ENCODE measurements at regions not wholly inside any gene's neighbourhood (a gene's known extent, or its start where the extent isn't known, plus 50 kb on each side); places are given as distances from the start of the nearest gene placed in this dataset.
"Not testable (repeated sequence)": the region's sequence is repeated elsewhere in the genome, so short reads cannot be mapped to it uniquely, and the experiment has no call there.

DNA sequence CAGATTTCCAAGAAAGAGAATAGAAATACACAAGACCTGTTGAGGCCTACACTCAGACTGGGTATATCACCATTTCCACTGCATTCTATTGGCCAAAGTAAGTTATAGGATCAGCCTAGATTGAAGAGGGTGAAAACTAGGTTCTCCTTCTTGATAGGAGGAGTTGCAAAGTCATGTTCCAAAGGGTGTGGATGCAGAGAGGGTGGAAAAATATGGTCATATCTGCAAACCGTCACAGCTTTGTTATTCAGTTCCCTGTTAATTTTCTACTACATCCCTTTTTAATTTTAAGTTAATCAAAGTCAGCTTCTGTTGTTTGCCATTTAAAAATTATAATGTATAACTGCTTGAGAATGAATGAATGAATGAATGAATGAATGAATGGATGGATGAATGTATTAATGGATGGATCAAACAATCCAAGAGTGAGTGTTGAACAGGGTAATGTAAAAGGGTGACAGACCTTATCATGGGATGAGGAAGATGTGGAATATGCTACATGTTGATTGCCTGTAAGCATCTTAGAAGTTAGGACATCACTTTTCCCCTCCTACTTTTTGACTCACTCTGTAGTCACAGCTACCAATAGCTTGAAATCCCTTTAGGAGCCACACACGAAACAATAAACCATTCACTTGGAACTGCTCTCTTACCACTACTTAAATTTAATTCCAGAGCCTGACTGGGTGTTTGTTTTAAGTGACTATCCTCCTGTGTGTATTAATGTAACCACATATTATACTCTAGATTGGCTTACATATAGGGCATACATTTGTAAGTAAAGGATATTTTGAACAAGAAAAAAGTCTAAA lies 121.5 kb downstream of the CCDC34 start:
- no peak for DNase-seq

DNA sequence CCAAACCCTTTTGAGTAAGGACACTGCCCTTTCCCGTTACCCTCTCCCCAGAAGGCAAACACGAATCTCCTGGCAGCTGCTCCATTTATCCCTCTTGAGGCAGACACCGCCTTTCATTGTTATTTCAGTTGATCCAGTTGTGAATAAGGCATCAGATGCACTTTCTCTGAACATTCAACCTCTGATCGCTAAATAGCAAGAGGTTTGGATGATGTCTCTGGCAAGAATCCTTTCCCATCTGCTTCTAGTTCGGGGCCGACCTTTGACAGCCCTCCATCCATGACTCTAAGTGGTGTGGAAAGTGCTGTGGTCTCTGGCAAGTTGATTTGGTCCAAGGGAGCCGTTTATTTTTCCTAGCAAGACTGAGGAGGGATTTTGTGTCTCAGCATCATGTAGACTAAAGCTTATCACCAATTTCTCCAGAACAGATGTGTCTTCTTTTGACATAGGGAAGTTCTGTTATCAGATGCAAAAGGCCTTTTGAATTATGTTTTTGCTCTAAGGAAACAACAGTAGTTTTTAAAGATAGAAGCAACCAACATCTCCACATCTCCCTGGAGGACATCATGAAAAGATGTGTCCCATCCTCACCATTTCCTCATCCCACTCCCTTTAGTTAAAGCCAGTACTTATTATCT lies 123.6 kb downstream of the CCDC34 start:
- no peak for DNase-seq

DNA sequence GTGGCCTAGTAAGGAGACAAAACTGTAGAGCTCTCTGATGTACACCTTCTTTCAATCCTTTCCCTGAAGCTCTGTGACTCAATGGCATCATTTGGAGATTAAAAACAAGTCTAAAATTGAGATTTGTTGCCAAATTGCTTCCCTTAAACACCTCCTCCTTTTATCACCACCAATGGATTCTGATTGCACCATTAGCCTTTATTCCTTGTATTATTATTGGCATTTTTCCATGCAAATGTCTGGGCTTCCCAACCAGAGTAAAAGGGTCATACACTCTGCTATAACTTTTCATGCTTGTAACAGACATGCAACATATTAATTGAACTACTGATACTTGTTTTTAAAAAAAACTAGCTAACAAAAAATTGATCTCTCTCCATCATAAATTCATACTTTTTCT lies 124.2 kb downstream of the CCDC34 start:
- DNase-seq = no peak

DNA sequence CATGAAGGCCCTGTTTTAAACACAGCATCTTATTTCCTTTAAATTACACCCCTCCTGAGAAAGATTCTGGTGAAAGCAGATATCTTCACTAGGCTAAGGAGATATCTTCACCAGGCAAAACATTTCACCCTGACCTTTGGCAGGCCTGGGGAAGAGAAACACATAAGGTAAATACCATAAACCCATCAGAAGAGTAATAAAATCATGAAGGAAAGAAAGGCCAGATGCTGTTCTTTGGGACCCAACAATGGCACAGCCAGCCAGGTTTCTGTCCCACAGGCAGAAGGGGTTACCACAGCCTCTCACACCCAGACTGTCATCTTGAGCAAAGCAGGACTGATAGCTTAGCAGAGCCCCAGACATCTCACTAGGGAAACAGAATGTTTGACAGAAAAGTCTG lies 125.4 kb downstream of the CCDC34 start:
- no peak for DNase-seq

DNA sequence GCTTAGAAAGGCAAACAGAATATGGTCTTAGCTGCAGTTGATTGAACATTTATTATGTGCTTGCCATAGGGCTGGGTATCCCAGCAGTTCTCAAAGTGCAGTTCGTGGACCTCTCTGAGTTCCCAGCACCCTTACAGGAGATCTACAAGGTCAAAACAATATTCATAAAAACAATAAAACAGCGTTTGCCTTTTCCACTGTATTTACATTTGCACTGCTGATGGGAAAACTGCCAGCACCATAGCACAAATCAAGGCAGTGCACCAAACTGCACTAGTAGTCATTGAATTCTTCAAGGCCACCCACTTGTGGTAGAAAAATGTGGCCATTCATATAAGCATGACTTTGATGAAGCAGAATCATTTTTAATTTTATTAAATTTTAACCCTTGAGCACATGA lies 128.1 kb downstream of the CCDC34 start:
- no peak for DNase-seq

DNA sequence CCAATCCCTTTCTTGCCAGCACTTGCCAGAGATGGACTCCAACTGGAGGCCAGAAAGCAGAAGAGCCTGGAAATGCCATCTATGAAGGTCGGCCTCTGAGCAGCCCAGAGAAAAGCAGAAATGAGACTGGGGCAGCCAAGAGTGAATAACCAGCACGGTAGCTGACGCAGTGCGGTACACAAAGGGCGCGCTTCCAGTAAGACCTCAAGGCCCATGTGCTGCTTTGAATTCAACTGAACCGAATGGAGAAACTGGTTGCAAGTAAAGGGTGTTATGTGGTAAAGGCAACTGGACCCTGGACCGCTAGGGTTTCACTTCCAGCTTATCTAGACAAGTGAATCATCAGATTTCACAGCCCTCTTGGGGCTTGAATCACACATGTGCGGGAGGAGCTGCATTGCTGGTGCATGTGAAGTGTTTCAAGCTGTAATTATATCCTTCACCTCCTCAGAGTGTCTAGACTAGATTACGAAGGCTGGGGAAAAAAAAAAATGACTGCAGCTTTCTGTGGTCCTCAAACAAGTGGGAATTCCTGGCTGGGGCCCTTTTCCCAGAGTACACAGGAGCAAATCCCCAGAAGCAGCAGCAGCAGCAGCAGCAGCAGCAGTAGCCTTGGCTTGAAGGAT lies 128.9 kb downstream of the CCDC34 start:
- no peak for DNase-seq

DNA sequence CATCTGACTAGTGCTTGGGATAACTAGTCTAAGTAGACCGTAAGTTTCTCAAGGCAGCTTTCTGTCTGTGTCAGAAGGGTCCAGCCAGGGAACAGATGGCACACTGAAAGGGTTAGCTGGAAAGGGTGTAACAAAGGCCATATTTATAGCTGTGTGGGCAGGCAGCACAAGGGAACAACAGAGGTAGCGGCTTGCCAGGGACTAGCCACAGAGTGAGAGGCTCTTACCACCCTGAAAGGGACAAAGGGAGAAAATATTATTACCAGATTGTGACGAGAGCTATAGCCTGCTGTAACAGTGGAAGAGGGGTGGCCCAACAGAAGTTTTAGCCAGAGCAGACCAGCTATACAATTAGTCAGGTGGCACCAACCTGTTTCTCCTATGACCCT lies 129.4 kb downstream of the CCDC34 start:
- no peak for DNase-seq

DNA sequence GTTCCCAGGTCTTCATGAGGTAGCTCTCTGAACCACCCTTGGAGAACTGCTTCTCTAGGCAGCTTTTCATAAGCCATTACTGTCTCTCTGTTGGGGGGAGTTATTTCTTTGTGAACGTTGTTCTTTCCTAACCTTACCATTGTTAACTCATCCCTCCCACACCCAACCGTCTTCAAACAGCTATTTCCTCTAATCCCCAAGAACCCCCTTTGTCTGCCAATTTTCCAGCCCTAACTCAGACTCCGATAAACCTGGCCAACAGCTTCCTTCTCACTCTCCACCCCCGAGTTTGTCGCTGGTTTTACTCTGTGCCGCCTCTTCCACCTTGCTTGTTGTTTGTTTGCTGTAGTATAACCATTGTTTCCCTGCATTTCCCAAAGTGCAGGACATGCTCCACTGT lies 131.5 kb downstream of the CCDC34 start:
- no peak for DNase-seq

DNA sequence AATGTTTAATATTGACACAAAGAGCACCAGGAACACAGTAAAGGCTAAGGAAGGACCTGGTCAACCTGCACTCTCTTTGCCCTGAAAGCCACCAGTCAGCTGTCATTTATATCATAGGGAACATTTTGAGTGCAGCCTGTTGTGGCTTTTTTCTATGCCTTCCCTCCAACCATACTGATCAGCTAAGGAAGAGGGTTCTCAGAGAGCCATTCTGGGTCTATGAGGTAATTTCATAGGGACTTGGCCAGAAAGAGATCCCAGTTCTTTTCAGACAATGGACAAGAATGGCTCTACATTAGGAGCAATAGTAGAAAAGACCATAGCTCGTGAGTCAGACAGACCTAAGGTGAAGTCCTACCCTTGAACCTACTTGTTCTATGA lies 132.8 kb downstream of the CCDC34 start:
- DNase-seq = no peak

DNA sequence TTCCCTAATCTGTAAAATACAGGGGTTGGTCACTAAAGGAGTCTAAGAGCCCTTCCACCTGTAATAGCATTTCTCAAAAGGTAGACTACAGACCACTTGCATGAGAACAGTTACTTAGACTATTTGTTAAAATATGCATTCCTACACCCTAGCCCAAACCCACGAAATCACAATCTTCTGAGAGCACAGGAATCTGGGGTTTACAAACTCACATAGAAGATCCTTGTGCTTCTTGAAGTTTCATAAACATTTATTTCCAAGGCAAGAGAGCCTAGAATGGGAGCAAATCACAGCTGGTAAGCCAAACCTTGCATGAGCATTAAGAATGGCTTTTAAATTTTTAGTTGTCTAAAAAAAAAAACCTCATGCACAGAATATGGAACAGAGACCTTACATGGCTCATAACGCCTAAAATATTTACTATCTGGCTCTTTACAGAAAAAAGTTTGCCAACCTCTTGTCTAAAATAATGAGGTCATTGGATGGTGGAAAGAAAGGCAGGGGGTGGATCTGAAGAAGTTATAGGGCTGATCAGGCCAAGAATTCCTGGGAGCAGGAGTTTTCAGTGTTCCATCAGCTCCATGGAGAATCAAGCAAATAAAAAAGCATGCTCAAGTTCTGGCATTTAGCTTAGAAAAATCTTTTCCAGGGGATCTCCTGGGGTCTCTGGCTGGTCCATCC lies 133.4 kb downstream of the CCDC34 start:
- DNase-seq = no peak

DNA sequence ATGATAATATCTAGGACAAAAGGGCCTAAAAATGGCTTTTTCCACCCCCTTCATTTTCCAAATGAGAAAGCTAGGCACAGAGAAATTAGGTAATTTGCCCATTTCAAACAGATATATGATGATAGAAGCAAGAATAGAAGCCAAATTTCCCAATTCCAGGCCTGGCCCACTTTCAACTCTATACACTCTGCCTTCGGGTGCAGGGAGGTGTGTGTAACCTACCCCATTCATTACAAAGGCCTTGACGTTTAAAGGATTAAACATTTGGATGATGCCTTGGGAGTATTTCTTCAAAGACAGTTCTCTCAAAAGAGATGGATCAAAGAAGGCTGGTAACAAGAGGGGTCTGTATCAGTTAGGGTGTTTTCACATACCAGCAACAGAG lies 134.1 kb downstream of the CCDC34 start:
- DNase-seq = no peak

DNA sequence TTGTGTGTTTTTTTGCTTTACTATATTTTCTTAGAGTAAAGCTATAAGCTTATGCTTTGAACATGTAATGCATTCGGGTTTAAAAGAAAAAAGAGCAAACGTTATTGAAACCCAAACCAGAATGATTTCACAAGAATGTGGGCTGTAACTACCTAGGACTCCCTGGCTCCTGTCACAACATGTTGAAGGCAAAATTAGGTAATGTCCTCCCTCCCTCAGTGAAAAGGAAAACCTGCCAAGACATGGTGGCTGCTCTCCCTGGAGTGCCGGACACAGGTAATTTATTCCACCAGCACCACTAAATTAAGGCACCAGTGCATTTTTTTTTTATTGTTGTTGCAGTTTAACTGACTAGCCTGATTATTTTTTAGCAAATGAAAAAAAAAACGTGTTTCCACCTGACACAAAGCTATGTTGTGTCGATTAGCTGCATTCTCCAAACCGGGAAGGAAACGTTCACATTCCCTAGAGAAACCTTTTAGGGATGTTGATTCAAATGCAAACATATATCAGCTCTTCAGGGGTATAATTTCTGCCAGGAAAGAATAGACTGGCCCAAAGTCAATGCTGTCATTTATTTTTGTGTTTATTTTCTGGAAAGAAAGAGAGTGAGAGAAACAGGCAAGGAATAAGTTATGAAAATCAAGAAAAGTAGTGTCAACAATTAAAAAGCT lies 134.6 kb downstream of the CCDC34 start:
- no peak for DNase-seq

DNA sequence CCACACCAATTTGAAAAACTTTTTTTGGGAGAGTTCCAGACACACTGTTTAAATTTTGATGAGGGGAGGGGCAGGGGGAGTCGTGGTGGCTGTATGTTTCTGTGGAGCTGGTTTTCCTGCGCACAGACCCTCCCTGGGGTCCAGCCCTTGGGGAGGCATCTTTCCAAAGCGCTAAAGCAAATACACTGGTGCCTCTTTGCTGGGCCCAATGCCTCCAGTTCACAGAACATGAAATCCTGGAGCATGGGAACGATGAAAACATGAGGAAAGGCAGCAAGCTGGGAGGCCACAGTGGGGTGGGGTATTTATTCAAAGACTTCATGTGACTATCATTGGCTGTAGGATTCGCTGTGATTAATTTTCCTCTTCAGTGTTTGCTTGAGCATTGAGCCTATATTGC lies 135.3 kb downstream of the CCDC34 start:
- no peak for DNase-seq

DNA sequence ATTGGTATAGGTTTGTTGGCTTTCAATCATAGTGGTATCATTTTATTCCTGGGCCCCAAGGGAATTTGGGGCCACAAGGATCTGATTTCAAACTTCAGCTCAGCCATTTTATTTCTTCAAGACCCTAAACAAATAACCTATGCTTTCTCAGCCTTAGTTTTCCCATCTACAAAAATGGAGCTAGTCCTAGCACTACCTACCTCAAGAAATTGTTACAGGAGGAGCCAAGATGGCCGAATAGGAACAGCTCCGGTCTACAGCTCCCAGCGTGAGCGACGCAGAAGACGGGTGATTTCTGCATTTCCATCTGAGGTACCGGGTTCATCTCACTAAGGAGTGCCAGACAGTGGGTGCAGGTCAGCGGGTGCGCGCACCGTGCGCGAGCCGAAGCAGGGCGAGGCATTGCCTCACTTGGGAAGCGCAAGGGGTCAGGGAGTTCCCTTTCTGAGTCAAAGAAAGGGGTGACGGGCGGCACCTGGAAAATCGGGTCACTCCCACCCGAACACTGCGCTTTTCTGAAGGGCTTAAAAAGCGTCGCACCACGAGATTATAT lies 143.5 kb downstream of the CCDC34 start:
- not testable (repeated sequence) for DNase-seq

DNA sequence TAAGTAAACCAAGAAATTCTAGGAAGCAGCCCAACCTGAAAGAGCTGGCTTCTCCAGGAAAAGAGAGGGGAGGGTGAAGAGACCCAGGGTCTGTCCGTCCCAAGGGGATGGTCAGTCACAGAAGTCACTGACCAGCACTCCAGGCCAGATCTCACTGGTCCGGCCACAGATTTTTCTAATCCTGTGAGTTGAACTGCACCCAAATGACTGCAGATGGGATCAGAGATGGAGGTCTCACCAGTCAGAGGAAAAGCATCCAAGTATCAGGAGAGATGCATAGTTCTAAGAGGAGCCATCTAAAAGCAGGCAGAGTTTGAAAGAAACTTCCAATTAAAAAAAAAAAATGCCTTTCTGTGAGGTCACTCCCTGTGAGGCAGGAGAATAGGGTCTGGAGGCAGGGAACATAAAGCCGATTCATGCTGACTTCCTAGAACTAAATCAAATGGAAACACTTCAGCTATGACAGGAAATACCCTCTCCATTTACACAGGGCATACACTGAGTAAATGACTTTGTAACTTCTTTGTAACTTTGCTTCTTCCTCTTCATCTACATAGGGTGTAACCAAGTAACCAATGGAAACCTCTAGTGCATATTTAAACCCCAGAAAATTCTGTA lies 144.5 kb downstream of the CCDC34 start:
- DNase-seq = no peak

DNA sequence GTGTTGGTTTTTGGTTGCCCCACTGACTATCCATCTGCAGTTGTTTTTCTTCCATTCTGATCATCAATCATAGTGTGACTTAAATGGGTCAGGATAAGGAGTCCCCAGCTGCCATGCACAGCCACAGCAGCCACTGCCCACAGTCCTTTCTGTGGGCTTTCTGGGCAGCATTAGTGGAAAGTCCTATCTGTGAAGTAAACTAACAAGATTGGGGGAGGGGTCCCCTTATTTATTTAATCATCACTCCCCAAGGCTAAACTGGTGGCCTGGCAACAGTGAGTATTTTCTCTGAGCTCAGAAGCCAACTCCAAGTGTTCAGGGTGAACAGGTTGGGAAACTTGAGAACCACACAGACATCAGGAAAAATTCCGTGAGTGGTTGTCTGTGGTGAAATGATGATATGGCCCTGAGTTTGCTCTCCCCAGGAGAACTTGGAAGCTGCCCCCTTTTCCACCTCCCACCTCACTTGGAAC lies 145.0 kb downstream of the CCDC34 start:
- no peak for DNase-seq

DNA sequence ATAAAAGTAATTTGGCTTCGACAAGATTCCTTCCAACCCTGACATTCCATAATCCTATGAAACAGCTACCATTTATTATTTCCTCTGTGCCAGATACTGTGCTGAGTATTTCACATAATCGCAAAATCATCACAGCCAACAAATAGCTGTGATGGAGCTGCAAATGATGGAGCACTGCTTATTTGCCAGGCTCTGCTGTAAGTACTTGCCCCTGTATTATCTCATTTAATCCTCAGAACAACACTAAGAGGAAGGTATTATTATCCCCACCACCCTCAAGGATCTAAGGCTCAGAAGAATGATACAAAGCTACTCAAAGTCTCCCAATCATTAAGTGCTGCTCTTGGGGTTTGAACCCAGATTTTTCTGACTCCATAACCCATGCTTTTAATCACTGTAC lies 145.5 kb downstream of the CCDC34 start:
- DNase-seq = no peak

DNA sequence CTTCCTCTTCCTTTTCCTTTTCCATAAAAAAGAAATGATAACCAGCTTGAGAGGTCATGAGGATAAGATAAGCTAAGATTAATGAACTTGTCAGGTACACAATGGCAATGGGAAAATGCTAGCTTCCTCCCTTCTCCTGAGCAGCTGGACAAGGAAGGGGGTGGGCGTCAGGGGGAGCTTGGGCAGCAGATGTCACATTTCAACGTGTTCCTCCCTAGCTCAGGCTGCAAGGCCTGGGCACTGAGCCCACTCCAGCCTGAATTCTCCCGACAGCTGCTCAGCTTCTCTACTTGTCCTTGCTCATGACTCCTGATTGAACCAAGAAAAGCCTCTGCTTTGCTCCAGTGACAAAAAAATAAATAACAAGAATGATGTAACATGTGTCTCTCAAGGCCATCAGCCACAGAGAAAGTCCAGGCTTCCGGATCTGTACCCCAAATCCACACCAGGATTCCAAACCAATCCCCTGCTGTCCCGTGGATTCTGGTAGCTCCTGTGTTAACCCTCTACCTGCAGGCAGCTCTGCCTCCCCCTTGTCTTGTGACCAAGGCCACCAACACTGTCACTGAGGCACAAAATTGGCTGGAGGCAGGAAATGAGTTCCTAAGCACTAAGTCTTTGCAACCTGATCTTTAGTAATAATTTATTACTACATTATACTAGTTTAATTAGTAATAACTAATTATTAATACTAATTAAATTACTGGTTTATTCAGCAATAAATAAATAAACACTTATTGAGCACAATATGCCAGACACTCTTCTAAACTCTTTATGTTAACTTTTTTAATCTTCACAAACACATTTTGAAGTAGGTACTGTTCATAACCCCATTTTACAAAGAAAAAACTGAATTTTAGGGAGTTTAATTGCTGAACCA lies 146.5 kb downstream of the CCDC34 start:
- DNase-seq = no peak

DNA sequence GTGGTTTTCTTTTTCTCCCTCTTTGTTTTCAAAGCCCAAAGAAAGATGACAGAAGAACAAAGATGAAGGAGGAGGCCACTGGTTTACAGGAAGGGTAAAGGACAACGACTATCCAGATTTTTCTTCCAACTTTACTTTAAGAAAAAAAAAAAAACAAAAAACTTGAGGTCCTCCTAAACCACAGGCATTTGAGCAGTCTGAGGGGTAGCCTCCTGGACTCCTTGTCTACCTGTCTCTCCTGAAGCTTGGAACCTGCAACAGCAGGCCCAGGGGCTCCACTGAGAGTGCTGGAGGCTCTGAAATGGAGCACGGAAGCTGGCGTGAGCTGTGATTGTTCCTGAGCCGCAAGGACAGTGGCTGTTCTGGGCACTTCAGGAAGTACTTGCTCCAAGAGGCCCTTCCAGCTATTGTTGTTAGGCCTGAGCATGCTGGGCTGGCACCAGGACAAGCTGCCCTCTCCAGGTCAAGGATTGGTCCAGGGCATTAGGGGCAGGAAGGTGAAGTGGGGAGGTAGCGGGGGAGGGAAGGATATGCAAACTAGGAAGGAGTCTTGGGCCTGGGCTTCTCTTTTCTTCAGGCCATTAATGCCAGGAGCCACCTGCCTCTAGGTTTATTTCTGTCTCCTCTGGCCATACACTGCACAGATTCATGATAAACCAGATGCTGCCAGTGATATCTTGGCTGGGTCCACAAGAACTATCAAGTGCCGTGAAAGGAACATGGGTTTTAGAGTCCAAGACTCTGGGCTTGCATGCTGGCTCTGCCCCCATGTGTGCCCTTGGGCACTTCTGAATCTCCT lies 147.3 kb downstream of the CCDC34 start:
- DNase-seq = no peak

DNA sequence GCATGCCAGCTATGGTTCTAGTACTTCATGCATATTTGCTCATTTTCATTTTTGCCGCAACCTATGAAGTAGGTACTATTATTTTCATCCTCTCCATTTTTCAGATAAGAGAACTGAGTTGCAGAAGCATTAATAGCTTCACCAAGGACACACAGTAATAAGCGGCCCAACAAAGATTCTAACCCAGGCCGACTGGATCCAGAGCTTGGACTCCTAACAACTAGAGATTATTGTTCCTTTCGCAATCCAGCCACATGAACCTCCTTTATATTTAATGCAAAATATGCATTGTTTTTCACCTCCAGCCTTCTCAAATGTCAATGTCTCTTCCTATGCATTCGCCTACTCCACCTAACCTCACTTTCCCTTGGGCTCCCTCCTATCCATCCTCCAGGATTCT lies 148.3 kb downstream of the CCDC34 start:
- DNase-seq = no peak
